Adrenal gland (tissue), 5 donors: ENCODE measurements at regions not wholly inside any gene's neighbourhood (a gene's known extent, or its start where the extent isn't known, plus 50 kb on each side); places are given as distances from the start of the nearest gene placed in this dataset.

Source experiments
- CTCF ChIP-seq, 6 experiments: fragments of 450-650 bp in 4 of 6; fragments of 200-600 bp in 2 of 6; sonication (generic) in 1 of 6; IDR thresholded peaks; 1 replicate in 5 of 6; 2 replicates in 1 of 6; pipeline versions ENCODE4 v1.5.1 to v1.8.0; 2016 to 2021; ENCODE audit warnings: antibody characterized with exemption in 6 of 6, mild to moderate bottlenecking in 2 of 6, moderate library complexity in 1 of 6
- POLR2A ChIP-seq, 2 donors: fragments of 450-650 bp; IDR thresholded peaks; one replicate each; pipeline ENCODE4 v1.6.1; 2017; ENCODE audit warnings: antibody characterized with exemption in 2 of 2, mild to moderate bottlenecking in 2 of 2, moderate library complexity in 1 of 2
- donor health status: DM: no; HTN: no; CAD: no.

GRCh38 chrX:7485061-7485460 lies 337.1 kb upstream of the PUDP start:
- TF ChIP-seq CTCF (IDR thresholded peaks at IDR 0.05) (no peak), POLR2A (IDR thresholded peaks at IDR 0.05) (no peak)
